Neural cell (in vitro differentiated cells): ENCODE measurements at regions not wholly inside any gene's neighbourhood (a gene's known extent, or its start where the extent isn't known, plus 50 kb on each side); places are given as distances from the start of the nearest gene placed in this dataset.

Source experiments
- CTCF ChIP-seq: fragments of 450-650 bp; IDR thresholded peaks from 2 replicates; pipeline ENCODE4 v1.5.1; 2014; ENCODE audit warnings: antibody characterized with exemption, mild to moderate bottlenecking, moderate library complexity; ENCODE audit not compliant: poor library complexity, severe bottlenecking
- EZH2 ChIP-seq: fragments of 200-600, 300-800 bp; shearing (Covaris generic), sonication (generic); IDR thresholded peaks from 2 replicates; pipeline ENCODE4 v1.6.1; 2014; ENCODE audit warnings: antibody characterized with exemption, low read length, borderline replicate concordance, mild to moderate bottlenecking; ENCODE audit not compliant: insufficient read depth, poor library complexity, severe bottlenecking
- MXI1 ChIP-seq: fragments of 450-650 bp; conservative IDR thresholded peaks from 2 replicates; pipeline ENCODE4 v1.6.1; 2014; ENCODE audit warnings: antibody characterized with exemption, mild to moderate bottlenecking; ENCODE audit not compliant: poor library complexity, severe bottlenecking
- RAD21 ChIP-seq: fragments of 450-650 bp; conservative IDR thresholded peaks from 2 replicates; pipeline ENCODE4 v1.6.1; 2014; ENCODE audit warnings: antibody characterized with exemption, mild to moderate bottlenecking, moderate library complexity
- REST ChIP-seq: IDR thresholded peaks from 2 replicates; pipeline ENCODE4 v1.6.1; 2012; ENCODE audit warnings: borderline replicate concordance

- no peak for TF ChIP-seq CTCF
- no peak for TF ChIP-seq EZH2
- no peak for TF ChIP-seq REST
- no peak for TF ChIP-seq RAD21
- no peak for TF ChIP-seq MXI1
Observed at GRCh38 chr4:34108391-34108790, 2135.9 kb downstream of the ARAP2 start.
